GM18508 (cell line): ENCODE measurements at regions not wholly inside any gene's neighbourhood (a gene's known extent, or its start where the extent isn't known, plus 50 kb on each side); places are given as distances from the start of the nearest gene placed in this dataset.

Experiments used
- ATAC-seq: cut with Tn5 transposase; IDR thresholded peaks from one replicate; pipeline ENCODE4 v1.9.1; 2021; ENCODE audit warnings: moderate number of reproducible peaks; ENCODE audit not compliant: insufficient read depth, unreplicated experiment

GRCh38 chr3:18010001-18010400, 267.6 kb upstream of the TBC1D5 start:
- ATAC-seq = no peak

- ATAC-seq = no peak
These were observed 266.4 kb upstream of the TBC1D5 start for GRCh38 chr3:18008706-18009368.

GRCh38 chr3:18007980-18008379, 265.5 kb upstream of the TBC1D5 start:
- ATAC-seq = no peak

GRCh38 chr3:17995769-17996168, 253.3 kb upstream of the TBC1D5 start:
- no peak for ATAC-seq

- no peak for ATAC-seq
These were observed 251.7 kb upstream of the TBC1D5 start for GRCh38 chr3:17994167-17994566.

- no peak for ATAC-seq
These were observed 248.0 kb upstream of the TBC1D5 start for GRCh38 chr3:17990390-17990789.

GRCh38 chr3:17986348-17986816, 244.0 kb upstream of the TBC1D5 start:
- no peak for ATAC-seq

GRCh38 chr3:17985658-17986347, 243.4 kb upstream of the TBC1D5 start:
- no peak for ATAC-seq

GRCh38 chr3:17983106-17983505, 240.7 kb upstream of the TBC1D5 start:
- ATAC-seq = no peak

GRCh38 chr3:17982211-17982880, 239.9 kb upstream of the TBC1D5 start:
- ATAC-seq = no peak

GRCh38 chr3:17980863-17981262, 238.4 kb upstream of the TBC1D5 start:
- ATAC-seq = no peak

- no peak for ATAC-seq
These were observed 237.5 kb upstream of the TBC1D5 start for GRCh38 chr3:17979911-17980310.

- ATAC-seq = no peak
These were observed 236.8 kb upstream of the TBC1D5 start for GRCh38 chr3:17979252-17979651.

GRCh38 chr3:17974206-17974841, 231.9 kb upstream of the TBC1D5 start:
- ATAC-seq = no peak

GRCh38 chr3:17972959-17973906, 230.8 kb upstream of the TBC1D5 start:
- ATAC-seq = no peak

GRCh38 chr3:17972476-17972875, 230.0 kb upstream of the TBC1D5 start:
- no peak for ATAC-seq

- no peak for ATAC-seq
These were observed 229.6 kb upstream of the TBC1D5 start for GRCh38 chr3:17972030-17972429.

- ATAC-seq = no peak
These were observed 227.6 kb upstream of the TBC1D5 start for GRCh38 chr3:17969985-17970568.

GRCh38 chr3:17969244-17969643, 226.8 kb upstream of the TBC1D5 start:
- no peak for ATAC-seq
